IMR-90 (cell line): ENCODE measurements at regions not wholly inside any gene's neighbourhood (a gene's known extent, or its start where the extent isn't known, plus 50 kb on each side); places are given as distances from the start of the nearest gene placed in this dataset.
A peak's percentile ranks its signal among the peaks of the same experiment; 100 is the strongest.

Experiments used
- ATAC-seq: fragments of 200-7000 bp; cut with Tn5 transposase; 2 replicates; pipeline ENCODE4 v1.9.1; 2020; ENCODE audit warnings: low read depth, mild to moderate bottlenecking, moderate library complexity
- BruUV-seq: library from RNA; stranded (reverse); fragments of 400-500 nt; replicated peaks from 2 replicates; lab custom pipeline; 2021; lab: Mats Ljungman, UMichigan
- CTCF ChIA-PET: fragments of 300-600 bp; formaldehyde crosslinking; extraction: SDS; loops from one replicate; lab custom pipeline; 2021; ENCODE audit warnings: antibody characterized with exemption; lab: Yijun Ruan, JAX
- POLR2A ChIA-PET: fragments of 300-600 bp; sonication (Branson Sonifier 250); formaldehyde crosslinking; loops from one replicate; lab custom pipeline; 2022; ENCODE audit warnings: antibody characterized with exemption; ENCODE audit not compliant: unreplicated experiment; lab: Charles Lee
- DNase-seq: peaks from one replicate; pipeline ENCODE4 v3.0.0; 2013
- H2AFZ ChIP-seq: replicated peaks from 2 replicates; pipeline ENCODE3; 2013; ENCODE audit warnings: low read length, mild to moderate bottlenecking; ENCODE audit not compliant: poor library complexity
- H2AK5ac ChIP-seq: 2 replicates; pipeline ENCODE4 v1.6.1; 2013; ENCODE audit warnings: low read depth, low read length, inconsistent platforms
- H2AK9ac ChIP-seq: replicated peaks from 2 replicates; pipeline ENCODE3; 2013; ENCODE audit warnings: mild to moderate bottlenecking, low read depth, low read length, moderate library complexity; ENCODE audit not compliant: poor library complexity
- H2BK120ac ChIP-seq: 2 replicates; pipeline ENCODE4 v1.6.1; 2013; ENCODE audit warnings: low read depth, low read length, inconsistent platforms
- H2BK15ac ChIP-seq: 3 replicates; pipeline ENCODE4 v1.6.1; 2013; ENCODE audit warnings: low read depth, low read length, inconsistent platforms
- H2BK20ac ChIP-seq: 2 replicates; pipeline ENCODE4 v1.6.1; 2013; ENCODE audit warnings: low read depth, mild to moderate bottlenecking, inconsistent platforms, low read length, moderate library complexity
- H2BK5ac ChIP-seq: 2 replicates; pipeline ENCODE4 v1.6.1; 2013; ENCODE audit warnings: mild to moderate bottlenecking, low read depth, low read length, inconsistent platforms; ENCODE audit not compliant: poor library complexity, severe bottlenecking
- H3K14ac ChIP-seq: replicated peaks from 2 replicates; pipeline ENCODE4 v1.6.1; 2013; ENCODE audit warnings: low read depth, low read length, inconsistent platforms
- H3K18ac ChIP-seq: 2 replicates; pipeline ENCODE4 v1.6.1; 2013; ENCODE audit warnings: low read depth, low read length, control low read depth
- H3K23ac ChIP-seq: 2 replicates; pipeline ENCODE4 v1.6.1; 2013; ENCODE audit warnings: low read depth, low read length, inconsistent platforms
- H3K27ac ChIP-seq: 2 replicates; pipeline ENCODE4 v1.5.1; 2013; ENCODE audit warnings: mild to moderate bottlenecking, control low read depth, low read length; ENCODE audit not compliant: insufficient read depth
- H3K27me3 ChIP-seq: 2 replicates; pipeline ENCODE4 v1.6.1; 2013; ENCODE audit warnings: low read length; ENCODE audit not compliant: control insufficient read depth, insufficient read depth
- H3K36me3 ChIP-seq: 2 replicates; pipeline ENCODE4 v1.6.1; 2013; ENCODE audit warnings: low read length, mixed read lengths; ENCODE audit not compliant: control insufficient read depth, insufficient read depth
- H3K4ac ChIP-seq: 2 replicates; pipeline ENCODE4 v1.6.1; 2013; ENCODE audit warnings: low read depth, low read length, inconsistent platforms
- H3K4me1 ChIP-seq: 2 replicates; pipeline ENCODE4 v1.6.1; 2013; ENCODE audit warnings: low read length, mixed read lengths; ENCODE audit not compliant: control insufficient read depth, insufficient read depth
- H3K4me2 ChIP-seq: 2 replicates; pipeline ENCODE4 v1.6.1; 2013; ENCODE audit warnings: low read depth, mild to moderate bottlenecking, control low read depth, low read length, moderate library complexity
- H3K4me3 ChIP-seq: 2 replicates; pipeline ENCODE4 v1.5.1; 2013; ENCODE audit warnings: low read depth, mild to moderate bottlenecking, control low read depth, low read length, moderate library complexity; ENCODE audit not compliant: insufficient read depth
- H3K56ac ChIP-seq: 2 replicates; pipeline ENCODE4 v1.6.1; 2013; ENCODE audit warnings: low read length, inconsistent platforms; ENCODE audit not compliant: insufficient read depth; ENCODE audit errors: extremely low read depth
- H3K79me1 ChIP-seq, 2 experiments: 2 replicates each; pipeline ENCODE4 v1.6.1; 2013; ENCODE audit warnings: low read length in 2 of 2, inconsistent platforms in 1 of 2, low read depth in 1 of 2
- H3K9ac ChIP-seq: 2 replicates; pipeline ENCODE4 v1.6.1; 2013; ENCODE audit warnings: low read depth, low read length, control low read depth
- H3K9me1 ChIP-seq: 2 replicates; pipeline ENCODE4 v1.6.1; 2013; ENCODE audit warnings: low read length, inconsistent platforms; ENCODE audit not compliant: insufficient read depth
- H3K9me3 ChIP-seq: 2 replicates; pipeline ENCODE4 v1.6.1; 2013; ENCODE audit warnings: low read length; ENCODE audit not compliant: control insufficient read depth, insufficient read depth
- H4K20me1 ChIP-seq: 2 replicates; pipeline ENCODE4 v1.6.1; 2013; ENCODE audit warnings: low read length, inconsistent platforms; ENCODE audit not compliant: insufficient read depth
- H4K5ac ChIP-seq: 2 replicates; pipeline ENCODE4 v1.6.1; 2013; ENCODE audit warnings: mild to moderate bottlenecking, low read depth, low read length, control low read depth
- H4K8ac ChIP-seq, 2 experiments: 2 replicates each; pipeline ENCODE4 v1.6.1; 2013; ENCODE audit warnings: low read depth in 2 of 2, low read length in 2 of 2, control low read depth in 1 of 2, inconsistent platforms in 1 of 2
- H4K91ac ChIP-seq: 2 replicates; pipeline ENCODE4 v1.6.1; 2013; ENCODE audit warnings: low read depth, low read length, inconsistent platforms; ENCODE audit not compliant: insufficient read depth
- BHLHE40 ChIP-seq: fragments of 150-350 bp; IDR thresholded peaks from 2 replicates; pipeline ENCODE4 v1.6.1; 2016; ENCODE audit warnings: mild to moderate bottlenecking, low read depth, low read length
- POLR2A ChIP-seq: IDR thresholded peaks from 2 replicates; pipeline ENCODE4 v1.6.1; 2012; ENCODE audit warnings: mild to moderate bottlenecking, low read depth, low read length
- RAD21 ChIP-seq: IDR thresholded peaks from 2 replicates; pipeline ENCODE4 v1.6.1; 2012; ENCODE audit warnings: low read length, improper control_type of control experiment
- SMC3 ChIP-seq: fragments of 150-350 bp; IDR thresholded peaks from 2 replicates; pipeline ENCODE4 v1.6.1; 2016; ENCODE audit warnings: low read depth, mild to moderate bottlenecking, antibody characterized with exemption, low read length, moderate library complexity
- WGBS, 2 experiments: methylation state at CpG; one replicate each; pipeline versions ENCODE4 v1.1.5 to v1.1.7; 2013; ENCODE audit warnings: missing lambda C conversion rate in 2 of 2; ENCODE audit not compliant: insufficient read length in 1 of 2; ENCODE audit errors: extremely low coverage in 2 of 2; 5-methylcytosine and 5-hydroxymethylcytosine counted together
- dilution Hi-C: fragments of 300-500 bp; cut with HindIII; formaldehyde crosslinking; loops from one replicate; pipeline ENCODE4 v1.14.3; 2018; ENCODE audit warnings: low sequenced_read_pairs; ENCODE audit not compliant: unreplicated experiment
- in situ Hi-C: fragments of 300-500 bp; cut with MboI; formaldehyde crosslinking; loops from 3 replicates; pipeline ENCODE4 v1.14.3; 2019; ENCODE audit warnings: low sequenced_read_pairs, inconsistent platforms, mixed read lengths
- intact Hi-C: fragments of 100-400 bp; cut with micrococcal nuclease; formaldehyde crosslinking; loops from 2 replicates; pipeline ENCODE4 v1.10.0; 2022
- TF ChIP-seq, protein P1 (sequence below): conservative IDR thresholded peaks from 2 replicates; pipeline ENCODE4 v1.5.1; 2012; ENCODE audit warnings: mild to moderate bottlenecking, low read depth, low read length, improper control_type of control experiment

DNA sequence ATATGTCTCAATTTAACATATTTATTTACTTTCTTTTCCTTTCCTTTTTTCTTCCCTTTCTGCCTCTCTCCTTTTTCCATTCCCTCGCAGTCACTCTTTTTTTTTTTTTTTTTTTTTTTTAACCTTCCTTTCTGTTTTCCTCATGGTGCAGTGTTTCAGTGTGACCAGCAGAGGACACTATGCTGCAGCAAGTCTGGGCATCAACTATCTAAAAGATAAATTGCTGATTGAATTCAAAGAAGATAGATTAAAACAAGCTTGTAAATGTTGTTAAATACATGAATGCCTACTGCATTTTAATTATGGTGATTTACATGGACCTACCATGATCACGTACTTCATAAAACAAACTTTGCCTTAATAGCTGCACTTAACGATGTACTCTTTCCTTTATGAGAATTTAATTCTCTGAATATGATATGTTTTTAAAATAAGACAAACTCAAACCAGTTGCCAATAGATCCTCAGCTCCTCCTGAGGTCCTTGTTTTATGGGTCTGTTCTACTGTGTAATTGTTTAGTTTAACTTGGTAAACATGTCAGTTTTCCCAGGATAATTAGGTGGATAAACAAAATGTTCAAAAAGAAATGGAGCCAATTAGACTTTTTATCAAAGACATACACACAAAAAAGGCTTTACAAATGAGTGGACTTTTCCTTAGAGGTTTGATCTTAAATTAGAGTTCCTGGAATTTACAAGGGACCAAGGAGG is 101.0 kb upstream of the AGR3 start:
- Histone ChIP-seq H3K4ac (no peak overlapping the region), H2BK20ac (no peak overlapping the region), H4K20me1 (no peaks in the 10 kb centered on the region), H3K9ac (no peak overlapping the region), H4K5ac (no peak overlapping the region), H2AK9ac (no peak overlapping the region), H3K18ac (no peak overlapping the region), H3K4me1 (peaks cover 6% of the 10 kb centered on the region), H3K9me3 (no peaks in the 10 kb centered on the region), H2BK120ac (no peak overlapping the region), H3K9me1 (peaks cover 5% of the 10 kb centered on the region), H4K91ac (no peak overlapping the region), H3K23ac (no peak overlapping the region), H3K27ac (no peak overlapping the region), H3K4me2 (no peak overlapping the region), H3K36me3 (no peaks in the 10 kb centered on the region), H2AFZ (no peak overlapping the region), H4K8ac (no peak overlapping the region), H3K27me3 (no peaks in the 10 kb centered on the region), H3K79me1 (no peaks in the 10 kb centered on the region), H3K4me3 (no peak overlapping the region), H2AK5ac (no peak overlapping the region), H2BK5ac (no peak overlapping the region), H3K14ac (no peak overlapping the region), H2BK15ac (0 out of 3 replicates have a peak overlapping the region, but pooled peaks have one; percentile 2), H3K56ac (no peak overlapping the region)
- BruUV-seq: no TSS peak
- ChIA-PET POLR2A (interaction anchor here (0.5 kb wide), 1 partner anchor 380 kb away, joined by 4 read pairs; no protein-coding TSS in a partner anchor), CTCF (interaction anchor here (0.6 to 1.2 kb wide), 22 partner anchors 12 to 690 kb away, joined by 3 to 10 read pairs (median 3); no protein-coding TSS in a partner anchor)
- in situ Hi-C loops: loop anchor here (5.0 to 10.0 kb wide), 2 partner anchors 320 to 662 kb away; no protein-coding TSS in a partner anchor
- intact Hi-C loops: loop anchor here (1.0 to 10.0 kb wide), 4 partner anchors 317 to 664 kb away; no protein-coding TSS in a partner anchor
- TF ChIP-seq, protein P1, sequence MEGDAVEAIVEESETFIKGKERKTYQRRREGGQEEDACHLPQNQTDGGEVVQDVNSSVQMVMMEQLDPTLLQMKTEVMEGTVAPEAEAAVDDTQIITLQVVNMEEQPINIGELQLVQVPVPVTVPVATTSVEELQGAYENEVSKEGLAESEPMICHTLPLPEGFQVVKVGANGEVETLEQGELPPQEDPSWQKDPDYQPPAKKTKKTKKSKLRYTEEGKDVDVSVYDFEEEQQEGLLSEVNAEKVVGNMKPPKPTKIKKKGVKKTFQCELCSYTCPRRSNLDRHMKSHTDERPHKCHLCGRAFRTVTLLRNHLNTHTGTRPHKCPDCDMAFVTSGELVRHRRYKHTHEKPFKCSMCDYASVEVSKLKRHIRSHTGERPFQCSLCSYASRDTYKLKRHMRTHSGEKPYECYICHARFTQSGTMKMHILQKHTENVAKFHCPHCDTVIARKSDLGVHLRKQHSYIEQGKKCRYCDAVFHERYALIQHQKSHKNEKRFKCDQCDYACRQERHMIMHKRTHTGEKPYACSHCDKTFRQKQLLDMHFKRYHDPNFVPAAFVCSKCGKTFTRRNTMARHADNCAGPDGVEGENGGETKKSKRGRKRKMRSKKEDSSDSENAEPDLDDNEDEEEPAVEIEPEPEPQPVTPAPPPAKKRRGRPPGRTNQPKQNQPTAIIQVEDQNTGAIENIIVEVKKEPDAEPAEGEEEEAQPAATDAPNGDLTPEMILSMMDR: peak; percentile 98
- TF ChIP-seq SMC3 (peak; percentile 94), BHLHE40 (no peak), POLR2A (peak; percentile 72), RAD21 (peak; percentile 97)
- DNase-seq (peak; percentile 67), ATAC-seq (peak; percentile 74)
- no CpG with 5 or more reads among the region's 3 CpGs for WGBS, 2 experiments
- dilution Hi-C loops: no loop called here
